Stimulated activated CD8-positive, alpha-beta memory T cell treated with anti-CD3 and anti-CD28 coated beads, Interleukin-7, amount 100 ng/mL, for 24 hours (primary cell): ENCODE measurements at regions not wholly inside any gene's neighbourhood (a gene's known extent, or its start where the extent isn't known, plus 50 kb on each side); places are given as distances from the start of the nearest gene placed in this dataset.

Experiments used
- DNase-seq: peaks from one replicate; pipeline ENCODE4 v3.0.0-alpha.2; 2020; ENCODE audit warnings: low read depth

GRCh38 chr9:97747201-97747965 lies 50.2 kb upstream of the XPA start:
- DNase-seq: no peak

GRCh38 chr9:97748525-97748924 lies 51.4 kb upstream of the XPA start:
- no peak for DNase-seq

- DNase-seq: no peak
Observed at GRCh38 chr9:97749928-97750327, 52.8 kb upstream of the XPA start.

- no peak for DNase-seq
Observed at GRCh38 chr9:97751531-97751930, 54.4 kb upstream of the XPA start.

GRCh38 chr9:97752274-97752673 lies 55.1 kb upstream of the XPA start:
- DNase-seq: no peak

- DNase-seq: no peak
Observed at GRCh38 chr9:97753364-97753763, 56.2 kb upstream of the XPA start.

- DNase-seq: no peak
Observed at GRCh38 chr9:97753975-97754374, 56.8 kb upstream of the XPA start.

GRCh38 chr9:97755618-97756267 lies 58.6 kb upstream of the XPA start:
- no peak for DNase-seq

- no peak for DNase-seq
Observed at GRCh38 chr9:97756991-97757390, 59.9 kb upstream of the XPA start.

- no peak for DNase-seq
Observed at GRCh38 chr9:97758334-97758916, 61.3 kb upstream of the XPA start.

- DNase-seq: no peak
Observed at GRCh38 chr9:97759581-97760288, 62.6 kb upstream of the XPA start.

- DNase-seq: no peak
Observed at GRCh38 chr9:97761056-97761598, 64.0 kb upstream of the XPA start.

GRCh38 chr9:97761879-97762278 lies 64.7 kb upstream of the XPA start:
- no peak for DNase-seq

GRCh38 chr9:97763874-97764273 lies 66.7 kb upstream of the XPA start:
- DNase-seq: no peak

- DNase-seq: no peak
Observed at GRCh38 chr9:97766092-97766491, 69.0 kb upstream of the XPA start.

- no peak for DNase-seq
Observed at GRCh38 chr9:97766610-97767009, 69.5 kb upstream of the XPA start.

GRCh38 chr9:97767891-97768290 lies 70.8 kb upstream of the XPA start:
- DNase-seq: no peak

GRCh38 chr9:97768746-97769145 lies 71.6 kb upstream of the XPA start:
- no peak for DNase-seq

GRCh38 chr9:97769208-97769607 lies 72.1 kb upstream of the XPA start:
- DNase-seq: no peak

- no peak for DNase-seq
Observed at GRCh38 chr9:97770808-97771372, 73.8 kb upstream of the XPA start.

GRCh38 chr9:97771641-97772040 lies 74.5 kb upstream of the XPA start:
- no peak for DNase-seq

- no peak for DNase-seq
Observed at GRCh38 chr9:97772145-97772544, 75.0 kb upstream of the XPA start.
